Loucy (cell line): ENCODE measurements at regions not wholly inside any gene's neighbourhood (a gene's known extent, or its start where the extent isn't known, plus 50 kb on each side); places are given as distances from the start of the nearest gene placed in this dataset.

Experiments used
- H2AFZ ChIP-seq: fragments of 200-600 bp; sonication (generic); 2 replicates; pipeline ENCODE4 v1.6.0; 2016; ENCODE audit warnings: antibody characterized with exemption, mild to moderate bottlenecking, low read length, moderate library complexity
- H3F3A ChIP-seq: fragments of 200-600 bp; 2 replicates; pipeline ENCODE4 v1.6.0; 2016; ENCODE audit warnings: antibody characterized with exemption, low read depth, mild to moderate bottlenecking
- H3K27me3 ChIP-seq: fragments of 200-600 bp; sonication (generic); 2 replicates; pipeline ENCODE4 v1.6.1; 2014; ENCODE audit warnings: low read length, mild to moderate bottlenecking; ENCODE audit not compliant: insufficient read depth, poor library complexity, severe bottlenecking
- H3K36me3 ChIP-seq: fragments of 200-600 bp; sonication (generic); 2 replicates; pipeline ENCODE4 v1.6.1; 2016; ENCODE audit warnings: low read length; ENCODE audit not compliant: insufficient read depth
- H3K4me1 ChIP-seq: fragments of 200-600 bp; sonication (generic); 2 replicates; pipeline ENCODE4 v1.5.1; 2014; ENCODE audit warnings: low read length, mild to moderate bottlenecking; ENCODE audit not compliant: insufficient read depth, poor library complexity, severe bottlenecking
- H3K4me2 ChIP-seq: fragments of 200-600 bp; sonication (generic); 2 replicates; pipeline ENCODE4 v1.6.0; 2014; ENCODE audit warnings: antibody characterized with exemption, low read length, low read depth, mild to moderate bottlenecking; ENCODE audit not compliant: poor library complexity, severe bottlenecking
- H3K4me3 ChIP-seq: fragments of 200-600 bp; sonication (generic); 2 replicates; pipeline ENCODE4 v1.5.1; 2014; ENCODE audit warnings: low read length, mild to moderate bottlenecking, mixed read lengths; ENCODE audit not compliant: poor library complexity, severe bottlenecking
- H3K79me2 ChIP-seq: fragments of 200-600 bp; sonication (generic); 2 replicates; pipeline ENCODE4 v1.6.1; 2014; ENCODE audit warnings: low read length; ENCODE audit not compliant: insufficient read depth
- H3K9ac ChIP-seq: fragments of 200-600 bp; sonication (generic); 2 replicates; pipeline ENCODE4 v1.6.0; 2014; ENCODE audit warnings: mild to moderate bottlenecking, low read depth, low read length, moderate library complexity; ENCODE audit not compliant: poor library complexity, severe bottlenecking
- H3K9me2 ChIP-seq: fragments of 200-600 bp; sonication (generic); replicated peaks from 2 replicates; pipeline ENCODE4 v1.6.1; 2016; ENCODE audit warnings: low read depth, low read length, mixed read lengths
- H3K9me3 ChIP-seq: fragments of 200-600 bp; sonication (generic); 2 replicates; pipeline ENCODE4 v1.6.1; 2014; ENCODE audit warnings: mild to moderate bottlenecking, antibody characterized with exemption, low read length, low read depth; ENCODE audit not compliant: insufficient read depth
- H4K20me1 ChIP-seq: fragments of 200-600 bp; sonication (generic); 2 replicates; pipeline ENCODE4 v1.6.0; 2014; ENCODE audit warnings: antibody characterized with exemption, low read length, mild to moderate bottlenecking; ENCODE audit not compliant: insufficient read depth, poor library complexity, severe bottlenecking
- CTCF ChIP-seq: fragments of 200-600 bp; sonication (generic); conservative IDR thresholded peaks from 2 replicates; pipeline ENCODE4 v1.5.1; 2014; ENCODE audit warnings: mild to moderate bottlenecking, antibody characterized with exemption, low read length
- EZH2phosphoT487 ChIP-seq: fragments of 200-600 bp; IDR thresholded peaks from 2 replicates; pipeline ENCODE4 v1.6.1; 2018; ENCODE audit warnings: antibody characterized with exemption, mild to moderate bottlenecking, moderate library complexity, borderline replicate concordance

GRCh38 chr5:128777052-128777451, 188.2 kb upstream of the SLC27A6 start:
- Histone ChIP-seq H3K9me2 (no peaks in the 10 kb centered on the region), H2AFZ (no peak overlapping the region), H3K79me2 (no peaks in the 10 kb centered on the region), H4K20me1 (no peaks in the 10 kb centered on the region), H3K4me2 (no peak overlapping the region), H3K4me3 (no peak overlapping the region), H3K27me3 (no peaks in the 10 kb centered on the region), H3K9ac (no peak overlapping the region), H3K36me3 (no peaks in the 10 kb centered on the region), H3F3A (no peaks in the 10 kb centered on the region), H3K4me1 (no peaks in the 10 kb centered on the region), H3K9me3 (no peaks in the 10 kb centered on the region)
- TF ChIP-seq CTCF (no peak), EZH2phosphoT487 (no peak)

- Histone ChIP-seq H3K9ac (no peak overlapping the region), H3K79me2 (no peaks in the 10 kb centered on the region), H3F3A (no peaks in the 10 kb centered on the region), H3K36me3 (no peaks in the 10 kb centered on the region), H3K4me3 (no peak overlapping the region), H3K9me3 (no peaks in the 10 kb centered on the region), H4K20me1 (no peaks in the 10 kb centered on the region), H3K4me1 (no peaks in the 10 kb centered on the region), H3K9me2 (no peaks in the 10 kb centered on the region), H3K4me2 (no peak overlapping the region), H3K27me3 (no peaks in the 10 kb centered on the region), H2AFZ (no peak overlapping the region)
- TF ChIP-seq CTCF: no peak
- no peak for TF ChIP-seq EZH2phosphoT487
These were observed 186.8 kb upstream of the SLC27A6 start for GRCh38 chr5:128778474-128778873.

- Histone ChIP-seq H3F3A (no peaks in the 10 kb centered on the region), H2AFZ (no peak overlapping the region), H3K9me2 (no peaks in the 10 kb centered on the region), H3K9ac (no peak overlapping the region), H3K4me1 (no peaks in the 10 kb centered on the region), H4K20me1 (no peaks in the 10 kb centered on the region), H3K36me3 (no peaks in the 10 kb centered on the region), H3K4me2 (no peak overlapping the region), H3K9me3 (no peaks in the 10 kb centered on the region), H3K4me3 (no peak overlapping the region), H3K79me2 (no peaks in the 10 kb centered on the region), H3K27me3 (no peaks in the 10 kb centered on the region)
- TF ChIP-seq EZH2phosphoT487: no peak
- TF ChIP-seq CTCF: no peak
These were observed 182.8 kb upstream of the SLC27A6 start for GRCh38 chr5:128782446-128782845.
